Heart right ventricle (tissue), 16 donors: ENCODE measurements at regions not wholly inside any gene's neighbourhood (a gene's known extent, or its start where the extent isn't known, plus 50 kb on each side); places are given as distances from the start of the nearest gene placed in this dataset.
"Not testable (repeated sequence)": the region's sequence is repeated elsewhere in the genome, so short reads cannot be mapped to it uniquely, and the experiment has no call there.

Experiments used
- ATAC-seq, 8 donors: fragments of 200-7000 bp; cut with Tn5 transposase; one replicate each; pipeline ENCODE4 v1.9.1; 2020; ENCODE audit warnings: mild to moderate bottlenecking in 8 of 8, moderate library complexity in 8 of 8, moderate number of reproducible peaks in 1 of 8
- DNase-seq, 2 donors: peaks; one replicate each; pipeline ENCODE4 v3.0.0-alpha.2; 2020
- H3K27ac ChIP-seq, 10 donors: fragments of 200-600 bp; sonication (generic) in 2 of 10; one replicate each; pipeline versions ENCODE4 v1.5.0 to v1.8.0; 2020 to 2022; ENCODE audit warnings: mild to moderate bottlenecking in 3 of 10
- H3K27me3 ChIP-seq, 7 donors: fragments of 200-600 bp; one replicate each; pipeline ENCODE4 v1.8.0; 2021 to 2022; ENCODE audit warnings: mild to moderate bottlenecking in 2 of 7
- H3K36me3 ChIP-seq, 9 donors: fragments of 200-600 bp; sonication (generic) in 1 of 9; one replicate each; pipeline versions ENCODE4 v1.5.0 to v1.8.0; 2020 to 2022; ENCODE audit warnings: mild to moderate bottlenecking in 2 of 9
- H3K4me1 ChIP-seq, 9 donors: fragments of 200-600 bp; sonication (generic) in 1 of 9; one replicate each; pipeline versions ENCODE4 v1.5.0 to v1.8.0; 2020 to 2022; ENCODE audit warnings: mild to moderate bottlenecking in 4 of 9
- H3K4me3 ChIP-seq, 10 donors: fragments of 200-600 bp; sonication (generic) in 2 of 10; one replicate each; pipeline versions ENCODE4 v1.5.0 to v1.8.0; 2020 to 2022; ENCODE audit warnings: mild to moderate bottlenecking in 7 of 10, moderate library complexity in 2 of 10
- H3K9me3 ChIP-seq, 11 donors: fragments of 200-600 bp in 10 of 11; sonication (generic) in 2 of 11; one replicate each; pipeline versions ENCODE4 v1.5.0 to v1.8.0; 2013 to 2022; ENCODE audit warnings: mild to moderate bottlenecking in 2 of 11, control low read depth in 1 of 11, moderate library complexity in 1 of 11
- CTCF ChIP-seq, 9 donors: fragments of 200-600 bp; sonication (generic) in 2 of 9; IDR thresholded peaks; one replicate each; pipeline versions ENCODE4 v1.5.0 to v1.8.0; 2021 to 2022; ENCODE audit warnings: antibody characterized with exemption in 9 of 9, mild to moderate bottlenecking in 5 of 9, moderate library complexity in 1 of 9
- whole genome bisulfite sequencing, 2 donors: extraction: QIAGEN DNeasy Blood & Tissue Kit; methylation state at CpG; one replicate each; pipeline ENCODE4 v1.1.7; 2013; ENCODE audit warnings: inconsistent platforms in 1 of 2; 5-methylcytosine and 5-hydroxymethylcytosine counted together
- intact Hi-C, 10 donors: fragments of 100-400 bp; cut with DNase I; formaldehyde crosslinking; loops; one replicate each; pipeline versions ENCODE4 v1.11.1 to v1.14.2; 2022
- donor health status: Arrhythmogenic right ventricular cardiomyopathy.
- donor health status: ischemic (EF 13 %, LVEDD 7.1; RV severe dilation, severe dysfunction).
- donor health status: healthy with polysubstance abuse.
- donor health status: DM: no; HTN: yes; CAD: no.
- donor health status: DM: no; HTN: no; CAD: no.
- donor health status: ischemic (EF 25% LVEDD 6.9; RV normal size, moderate dysfunction).
- donor health status: ischemic (EF 25% LVEDD 5.7; RV mildly dilated, moderate dysfunction).
- donor health status: healthy.
- donor health status: DM: yes; HTN: yes; CAD: no.
- donor health status: Ischemic cardiomyopathy.
- donor health status: ischemic (EF 35%, LVEDD 5.7; RV mildly dilated, moderate dysfunction).
- donor health status: nonischemic (EF 11% LVEDD 7.7; RV severe dilation, severe dysfunction).
- donor health status: DM: yes; HTN: yes; CAD: no.
- donor health status: PGD.
- donor health status: ischemic (EF 29% LVEDD 5.4; RV normal size, mild dysfunction).
- donor health status: nonischemic (EF 23%, LVEDD 6.1; RV moderate dilation, normal function).

- no peak for ATAC-seq
- TF ChIP-seq CTCF (IDR thresholded peaks at IDR 0.05), result no peak
- WGBS, 2 donors, result 86 to 91% methylated on average over 2 of the region's 2 CpGs
- H3K27ac ChIP-seq, result no peak overlapping the region
- H3K4me3 ChIP-seq, result no peak overlapping the region
- H3K4me1 ChIP-seq, result no peaks in the 10 kb centered on the region
- H3K9me3 ChIP-seq, result no peaks in the 10 kb centered on the region
- no peaks in the 10 kb centered on the region for H3K36me3 ChIP-seq
- H3K27me3 ChIP-seq, result no peaks in the 10 kb centered on the region
- intact Hi-C loops, result no loop called here
- DNase-seq, result no peak
These were observed 72.0 kb upstream of the RHOBTB1 start for GRCh38 chr10:61016007-61016406.

GRCh38 chr10:61010863-61011262 lies 66.9 kb upstream of the RHOBTB1 start:
- H3K27ac ChIP-seq, result no peak overlapping the region
- no peaks in the 10 kb centered on the region for H3K4me1 ChIP-seq
- no peaks in the 10 kb centered on the region for H3K36me3 ChIP-seq
- DNase-seq (no peak), ATAC-seq (no peak)
- H3K27me3 ChIP-seq, result no peaks in the 10 kb centered on the region
- H3K4me3 ChIP-seq, result no peak overlapping the region
- no peaks in the 10 kb centered on the region for H3K9me3 ChIP-seq
- intact Hi-C loops, result no loop called here
- no peak for TF ChIP-seq CTCF (IDR thresholded peaks at IDR 0.05)
- WGBS, 2 donors, result 97 to 100% methylated on average over 1 of the region's 1 CpG

- Histone ChIP-seq H3K9me3 (peaks cover 0 to 17% (median 0%) of the 10 kb centered on the region in 11 donors), H3K27me3 (peaks cover 0 to 45% (median 25%) of the 10 kb centered on the region in 7 donors)
- ATAC-seq, DNase-seq, H3K4me1 ChIP-seq, H3K4me3 ChIP-seq, H3K27ac ChIP-seq, intact Hi-C loops, H3K36me3 ChIP-seq: not testable (repeated sequence)
- 98 to 99% methylated on average over 3 of the region's 3 CpGs for WGBS, 2 donors
These were observed 59.1 kb upstream of the RHOBTB1 start for GRCh38 chr10:61003069-61003468.

GRCh38 chr10:61001731-61002122 lies 57.7 kb upstream of the RHOBTB1 start:
- Histone ChIP-seq H3K9me3 (peaks cover 0 to 17% (median 0%) of the 10 kb centered on the region in 11 donors), H3K4me3 (peak overlapping the region in 9 of 10 donors; percentile 28 to 47 (median 43)), H3K27me3 (peaks cover 0 to 45% (median 25%) of the 10 kb centered on the region in 7 donors), H3K27ac (no peak overlapping the region), H3K4me1 (peaks cover 0 to 10% (median 0%) of the 10 kb centered on the region in 9 donors), H3K36me3 (no peaks in the 10 kb centered on the region)
- DNase-seq (no peak), ATAC-seq (no peak)
- intact Hi-C loops, result no loop called here
- no peak for TF ChIP-seq CTCF (IDR thresholded peaks at IDR 0.05)
- 23 to 26% methylated on average over 18 of the region's 18 CpGs for WGBS, 2 donors
